Cardiac fibroblast (primary cell): ENCODE measurements at regions not wholly inside any gene's neighbourhood (a gene's known extent, or its start where the extent isn't known, plus 50 kb on each side); places are given as distances from the start of the nearest gene placed in this dataset.

ENCODE experiments used
- DNase-seq, 2 donors: peaks; one replicate each; pipeline versions ENCODE4 v3.0.0 to v3.0.0-alpha.2; 2010; ENCODE audit warnings: low read depth in 2 of 2
- H3K4me3 ChIP-seq, 2 donors: replicated peaks in 1 of 2; 1 replicate in 1 of 2; 2 replicates in 1 of 2; pipeline ENCODE4 v1.5.1; 2011; ENCODE audit warnings: low read depth in 2 of 2, low read length in 2 of 2, mild to moderate bottlenecking in 2 of 2, moderate library complexity in 1 of 2
- CTCF ChIP-seq: IDR thresholded peaks from one replicate; pipeline ENCODE4 v1.5.1; 2011; ENCODE audit warnings: low read depth, mild to moderate bottlenecking, low read length, inconsistent platforms

- DNase-seq: no peak
- no peak overlapping the region for H3K4me3 ChIP-seq
- TF ChIP-seq CTCF: no peak
Measured at GRCh38 chr6:95071464-95071863, 505.9 kb upstream of the MANEA start.

GRCh38 chr6:95078457-95078856 lies 498.9 kb upstream of the MANEA start:
- H3K4me3 ChIP-seq: no peak overlapping the region
- TF ChIP-seq CTCF: no peak
- DNase-seq: no peak

- H3K4me3 ChIP-seq: no peak overlapping the region
- no peak for DNase-seq
- no peak for TF ChIP-seq CTCF
Measured at GRCh38 chr6:95081231-95081630, 496.1 kb upstream of the MANEA start.

GRCh38 chr6:95081949-95082348 lies 495.4 kb upstream of the MANEA start:
- TF ChIP-seq CTCF: no peak
- no peak overlapping the region for H3K4me3 ChIP-seq
- DNase-seq: no peak

GRCh38 chr6:95083506-95083905 lies 493.8 kb upstream of the MANEA start:
- TF ChIP-seq CTCF: no peak
- no peak for DNase-seq
- H3K4me3 ChIP-seq: no peak overlapping the region

- no peak for TF ChIP-seq CTCF
- no peak overlapping the region for H3K4me3 ChIP-seq
- DNase-seq: no peak
Measured at GRCh38 chr6:95084867-95085266, 492.5 kb upstream of the MANEA start.

GRCh38 chr6:95087394-95088097 lies 489.8 kb upstream of the MANEA start:
- peak; percentile 64 to 88 for DNase-seq
- no peak overlapping the region for H3K4me3 ChIP-seq
- TF ChIP-seq CTCF: no peak
